ENCODE measurements at regions not wholly inside any gene's neighbourhood (a gene's known extent, or its start where the extent isn't known, plus 50 kb on each side); places are given as distances from the start of the nearest gene placed in this dataset.

DNA sequence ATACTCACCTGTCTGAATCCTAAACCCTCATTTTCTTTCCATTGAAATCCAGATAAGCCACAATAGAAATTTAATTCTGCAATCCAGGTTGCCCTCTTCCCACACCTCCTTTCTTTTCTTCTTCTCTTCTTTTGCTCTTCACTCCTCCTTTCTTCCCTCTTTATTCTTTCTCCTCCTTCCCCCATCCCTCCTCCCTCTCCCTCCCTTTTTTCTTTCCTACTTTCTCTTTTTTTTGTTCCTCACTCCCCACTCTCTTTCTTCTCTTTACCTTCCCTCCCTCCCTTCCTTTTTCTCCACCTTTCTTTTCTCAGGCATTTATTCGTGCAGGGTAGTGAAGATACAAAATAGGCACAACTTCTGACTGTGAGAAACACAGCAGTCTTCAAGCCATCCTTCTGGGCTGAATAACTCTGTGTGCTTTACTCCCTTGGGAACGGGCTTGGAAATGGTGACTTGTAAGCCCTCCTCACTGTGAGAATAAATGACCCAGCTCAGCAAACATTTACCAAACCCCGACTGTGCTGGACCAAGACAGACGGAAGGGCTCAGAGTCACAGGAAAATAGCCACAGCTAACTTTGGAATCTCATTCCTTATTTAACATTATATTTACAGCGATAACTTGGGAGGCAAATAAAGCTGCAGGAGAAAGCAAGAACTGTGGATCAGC is 140.8 kb downstream of the HAPSTR1 start:
- no peak overlapping the region for H3K4me2 ChIP-seq (ENCODE audit: low read length)
- no peak overlapping the region for H2AK5ac ChIP-seq (ENCODE audit: low read length)
- no peak overlapping the region for H3K4ac ChIP-seq (ENCODE audit: low read depth, low read length)
- H3K79me2 ChIP-seq (ENCODE audit: control insufficient read depth, insufficient read depth, low read length, poor library complexity), result no peaks in the 10 kb centered on the region
- H4K12ac ChIP-seq (ENCODE audit: low read depth, low read length), result no peak overlapping the region
- no peak for DNase-seq
- H2BK12ac ChIP-seq (ENCODE audit: low read length), result no peak overlapping the region
- no peak overlapping the region for H3K18ac ChIP-seq (ENCODE audit: low read length)
- no CpG with 5 or more reads among the region's 5 CpGs for WGBS (ENCODE audit: extremely low coverage, insufficient coverage, insufficient read length)
- no peak overlapping the region for H3K9ac ChIP-seq (ENCODE audit: low read length)
- H3K14ac ChIP-seq (ENCODE audit: low read length), result no peak overlapping the region
- no peak overlapping the region for H2BK5ac ChIP-seq (ENCODE audit: low read depth, low read length, poor library complexity)
- H4K91ac ChIP-seq (ENCODE audit: low read depth, low read length), result no peak overlapping the region
- no peaks in the 10 kb centered on the region for H3K9me3 ChIP-seq (ENCODE audit: insufficient read depth, low read depth, low read length)
- H4K8ac ChIP-seq (ENCODE audit: low read depth, low read length), result no peak overlapping the region
- no peak overlapping the region for H3K23ac ChIP-seq (ENCODE audit: low read length)
- H3K4me3 ChIP-seq (ENCODE audit: low read depth, low read length), result no peak overlapping the region
- H3K27me3 ChIP-seq (ENCODE audit: insufficient read depth, low read length), result no peaks in the 10 kb centered on the region
- no peaks in the 10 kb centered on the region for H3K36me3 ChIP-seq (ENCODE audit: control insufficient read depth in 1 of 2, insufficient read depth in 2 of 2, low read length in 2 of 2)
- H3K4me1 ChIP-seq (ENCODE audit: control insufficient read depth in 1 of 2, insufficient read depth in 2 of 2, low read length in 2 of 2), result no peaks in the 10 kb centered on the region
- no peak overlapping the region for H3K27ac ChIP-seq (ENCODE audit: low read depth, low read length)
- no peak overlapping the region for H2BK120ac ChIP-seq (ENCODE audit: insufficient read depth, low read length, poor library complexity)
- no peaks in the 10 kb centered on the region for H3K79me1 ChIP-seq (ENCODE audit: low read length)
- H2AFZ ChIP-seq (ENCODE audit: insufficient read depth, low read length, poor library complexity), result no peak overlapping the region

DNA sequence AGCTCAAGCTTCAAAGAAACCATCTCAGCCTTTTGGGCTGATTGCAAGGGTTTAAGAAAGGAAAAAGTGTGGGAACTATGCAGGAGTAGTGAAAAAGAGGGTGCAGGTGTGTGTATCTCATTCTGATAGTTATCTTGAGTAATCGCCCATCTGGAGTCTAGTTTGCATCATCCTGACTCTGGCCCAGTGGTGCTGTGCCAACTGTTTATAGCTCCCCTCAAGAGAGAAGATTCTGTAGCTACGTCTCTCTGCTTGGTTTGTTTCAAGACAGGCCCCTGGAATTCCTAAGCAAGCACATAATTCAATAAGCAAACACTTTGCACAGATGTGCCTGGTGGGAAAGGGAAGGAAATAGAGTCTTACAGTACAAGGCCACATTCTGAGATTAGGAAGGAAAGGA is 144.4 kb downstream of the HAPSTR1 start:
- WGBS (ENCODE audit: extremely low coverage, insufficient coverage, insufficient read length), result no CpG with 5 or more reads among the region's 2 CpGs
- H3K36me3 ChIP-seq (ENCODE audit: control insufficient read depth in 1 of 2, insufficient read depth in 2 of 2, low read length in 2 of 2), result no peaks in the 10 kb centered on the region

DNA sequence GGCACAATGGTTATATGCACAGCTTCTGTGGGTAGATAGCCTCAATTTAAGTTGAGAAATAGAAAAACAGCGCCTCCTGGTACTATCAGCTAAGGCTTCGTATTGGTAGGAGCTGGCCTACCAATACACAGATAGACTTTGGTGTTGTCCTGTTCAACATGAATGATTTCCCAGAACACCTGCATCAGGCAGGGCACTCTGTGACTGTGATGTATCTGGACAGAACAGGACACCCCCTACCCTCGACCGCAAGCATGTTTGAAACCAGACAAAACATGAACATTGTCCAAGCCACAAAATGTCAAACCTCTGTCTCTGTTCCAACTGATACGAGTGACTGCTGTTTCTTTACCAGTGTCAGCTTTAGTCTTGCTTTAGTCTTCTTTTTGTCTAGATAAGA is 144.9 kb downstream of the HAPSTR1 start:
- Histone ChIP-seq H4K91ac (ENCODE audit: low read depth, low read length) (no peak overlapping the region), H3K4me3 (ENCODE audit: low read depth, low read length) (no peak overlapping the region), H3K4me1 (ENCODE audit: control insufficient read depth in 1 of 2, insufficient read depth in 2 of 2, low read length in 2 of 2) (no peaks in the 10 kb centered on the region), H3K36me3 (ENCODE audit: control insufficient read depth in 1 of 2, insufficient read depth in 2 of 2, low read length in 2 of 2) (no peaks in the 10 kb centered on the region), H3K27ac (ENCODE audit: low read depth, low read length) (no peak overlapping the region), H3K4me2 (ENCODE audit: low read length) (no peak overlapping the region), H2AFZ (ENCODE audit: insufficient read depth, low read length, poor library complexity) (no peak overlapping the region), H3K79me1 (ENCODE audit: low read length) (no peaks in the 10 kb centered on the region), H3K79me2 (ENCODE audit: control insufficient read depth, insufficient read depth, low read length, poor library complexity) (no peaks in the 10 kb centered on the region), H2AK5ac (ENCODE audit: low read length) (no peak overlapping the region), H3K14ac (ENCODE audit: low read length) (no peak overlapping the region), H2BK120ac (ENCODE audit: insufficient read depth, low read length, poor library complexity) (no peak overlapping the region), H2BK5ac (ENCODE audit: low read depth, low read length, poor library complexity) (no peak overlapping the region), H2BK12ac (ENCODE audit: low read length) (no peak overlapping the region), H3K23ac (ENCODE audit: low read length) (no peak overlapping the region), H3K4ac (ENCODE audit: low read depth, low read length) (no peak overlapping the region), H4K8ac (ENCODE audit: low read depth, low read length) (no peak overlapping the region), H3K9ac (ENCODE audit: low read length) (no peak overlapping the region), H4K12ac (ENCODE audit: low read depth, low read length) (no peak overlapping the region), H3K27me3 (ENCODE audit: insufficient read depth, low read length) (no peaks in the 10 kb centered on the region), H3K18ac (ENCODE audit: low read length) (no peak overlapping the region), H3K9me3 (ENCODE audit: insufficient read depth, low read depth, low read length) (no peaks in the 10 kb centered on the region)
- DNase-seq, result no peak
- WGBS (ENCODE audit: extremely low coverage, insufficient coverage, insufficient read length), result no CpG with 5 or more reads among the region's 5 CpGs

More for the DNA sequence above, 144.4 kb downstream of the HAPSTR1 start:
- H3K9me3 ChIP-seq (ENCODE audit: insufficient read depth, low read depth, low read length), result no peaks in the 10 kb centered on the region
- no peak overlapping the region for H3K4me2 ChIP-seq (ENCODE audit: low read length)
- no peak overlapping the region for H3K27ac ChIP-seq (ENCODE audit: low read depth, low read length)
- no peak for DNase-seq
- H3K14ac ChIP-seq (ENCODE audit: low read length), result no peak overlapping the region
- no peak overlapping the region for H3K4ac ChIP-seq (ENCODE audit: low read depth, low read length)
- H3K27me3 ChIP-seq (ENCODE audit: insufficient read depth, low read length), result no peaks in the 10 kb centered on the region
- no peak overlapping the region for H2BK120ac ChIP-seq (ENCODE audit: insufficient read depth, low read length, poor library complexity)
- H2AFZ ChIP-seq (ENCODE audit: insufficient read depth, low read length, poor library complexity), result no peak overlapping the region
- no peak overlapping the region for H2BK12ac ChIP-seq (ENCODE audit: low read length)
- H3K4me3 ChIP-seq (ENCODE audit: low read depth, low read length), result no peak overlapping the region
- no peak overlapping the region for H4K12ac ChIP-seq (ENCODE audit: low read depth, low read length)
- H2BK5ac ChIP-seq (ENCODE audit: low read depth, low read length, poor library complexity), result no peak overlapping the region
- no peak overlapping the region for H3K9ac ChIP-seq (ENCODE audit: low read length)
- no peak overlapping the region for H2AK5ac ChIP-seq (ENCODE audit: low read length)
- no peak overlapping the region for H3K18ac ChIP-seq (ENCODE audit: low read length)
- no peaks in the 10 kb centered on the region for H3K79me2 ChIP-seq (ENCODE audit: control insufficient read depth, insufficient read depth, low read length, poor library complexity)
- H4K91ac ChIP-seq (ENCODE audit: low read depth, low read length), result no peak overlapping the region
- H4K8ac ChIP-seq (ENCODE audit: low read depth, low read length), result no peak overlapping the region
- no peaks in the 10 kb centered on the region for H3K4me1 ChIP-seq (ENCODE audit: control insufficient read depth in 1 of 2, insufficient read depth in 2 of 2, low read length in 2 of 2)
- H3K79me1 ChIP-seq (ENCODE audit: low read length), result no peaks in the 10 kb centered on the region
- H3K23ac ChIP-seq (ENCODE audit: low read length), result no peak overlapping the region

DNA sequence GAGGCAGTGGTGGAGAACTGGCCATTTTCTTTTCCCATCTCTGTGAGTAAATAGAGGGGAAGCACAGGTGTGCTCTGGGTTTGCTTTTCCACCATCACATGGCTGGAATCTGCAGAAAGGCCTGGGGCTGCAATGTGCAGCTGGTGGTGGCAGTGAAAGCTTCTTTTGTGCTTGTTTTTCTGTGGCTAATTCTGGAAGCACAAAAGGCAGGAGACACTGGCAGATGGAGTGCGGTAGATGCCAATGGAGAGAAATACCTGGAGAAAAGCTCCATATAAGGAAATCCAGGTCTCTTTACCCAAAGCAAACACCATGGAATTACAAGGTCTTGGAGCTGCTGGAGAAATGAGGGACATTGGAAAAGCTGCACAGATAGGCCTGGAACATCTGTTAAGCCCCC is 146.9 kb downstream of the HAPSTR1 start:
- Histone ChIP-seq H3K4ac (ENCODE audit: low read depth, low read length) (no peak overlapping the region), H3K79me1 (ENCODE audit: low read length) (no peaks in the 10 kb centered on the region), H3K4me2 (ENCODE audit: low read length) (no peak overlapping the region), H3K4me3 (ENCODE audit: low read depth, low read length) (no peak overlapping the region), H3K79me2 (ENCODE audit: control insufficient read depth, insufficient read depth, low read length, poor library complexity) (no peaks in the 10 kb centered on the region), H3K9ac (ENCODE audit: low read length) (no peak overlapping the region), H4K12ac (ENCODE audit: low read depth, low read length) (no peak overlapping the region), H3K27ac (ENCODE audit: low read depth, low read length) (no peak overlapping the region), H3K9me3 (ENCODE audit: insufficient read depth, low read depth, low read length) (no peaks in the 10 kb centered on the region), H3K36me3 (ENCODE audit: control insufficient read depth in 1 of 2, insufficient read depth in 2 of 2, low read length in 2 of 2) (no peaks in the 10 kb centered on the region), H2BK5ac (ENCODE audit: low read depth, low read length, poor library complexity) (no peak overlapping the region), H3K18ac (ENCODE audit: low read length) (no peak overlapping the region), H2BK120ac (ENCODE audit: insufficient read depth, low read length, poor library complexity) (no peak overlapping the region), H2AFZ (ENCODE audit: insufficient read depth, low read length, poor library complexity) (no peak overlapping the region), H3K14ac (ENCODE audit: low read length) (no peak overlapping the region), H2BK12ac (ENCODE audit: low read length) (no peak overlapping the region), H4K8ac (ENCODE audit: low read depth, low read length) (no peak overlapping the region), H2AK5ac (ENCODE audit: low read length) (no peak overlapping the region), H3K4me1 (ENCODE audit: control insufficient read depth in 1 of 2, insufficient read depth in 2 of 2, low read length in 2 of 2) (no peaks in the 10 kb centered on the region), H4K91ac (ENCODE audit: low read depth, low read length) (no peak overlapping the region), H3K27me3 (ENCODE audit: insufficient read depth, low read length) (no peaks in the 10 kb centered on the region), H3K23ac (ENCODE audit: low read length) (no peak overlapping the region)
- DNase-seq, result no peak
- WGBS (ENCODE audit: extremely low coverage, insufficient coverage, insufficient read length), result no CpG with 5 or more reads among the region's 1 CpG
